ENCODE measurements at regions not wholly inside any gene's neighbourhood (a gene's known extent, or its start where the extent isn't known, plus 50 kb on each side); places are given as distances from the start of the nearest gene placed in this dataset.
"Not testable (repeated sequence)": the region's sequence is repeated elsewhere in the genome, so short reads cannot be mapped to it uniquely, and the experiment has no call there.

- DNase-seq: no peak
Observed at GRCh38 chr5:30572279-30572678, 621.2 kb upstream of the CDH6 start.

- DNase-seq: no peak
Observed at GRCh38 chr5:30561771-30562170, 631.7 kb upstream of the CDH6 start.

- no peak for DNase-seq
Observed at GRCh38 chr5:30551618-30552017, 641.9 kb upstream of the CDH6 start.

- no peak for DNase-seq
Observed at GRCh38 chr5:30548580-30549305, 644.7 kb upstream of the CDH6 start.

GRCh38 chr5:30540150-30540549 is 653.3 kb upstream of the CDH6 start:
- no peak for DNase-seq

GRCh38 chr5:30539004-30539634 is 654.4 kb upstream of the CDH6 start:
- DNase-seq: no peak

- DNase-seq: no peak
Observed at GRCh38 chr5:30525353-30525752, 668.1 kb upstream of the CDH6 start.

GRCh38 chr5:30524428-30524827 is 669.1 kb upstream of the CDH6 start:
- no peak for DNase-seq

GRCh38 chr5:30523061-30523460 is 670.4 kb upstream of the CDH6 start:
- DNase-seq: no peak

GRCh38 chr5:30505014-30505886 is 688.2 kb upstream of the CDH6 start:
- DNase-seq: no peak

- no peak for DNase-seq
Observed at GRCh38 chr5:30502277-30502676, 691.2 kb upstream of the CDH6 start.

GRCh38 chr5:30501065-30501464 is 692.4 kb upstream of the CDH6 start:
- no peak for DNase-seq

- no peak for DNase-seq
Observed at GRCh38 chr5:30500513-30500912, 693.0 kb upstream of the CDH6 start.

GRCh38 chr5:30499402-30499801 is 694.1 kb upstream of the CDH6 start:
- no peak for DNase-seq

- no peak for DNase-seq
Observed at GRCh38 chr5:30498972-30499371, 694.5 kb upstream of the CDH6 start.

- DNase-seq: not testable (repeated sequence)
Observed at GRCh38 chr5:30498509-30498908, 695.0 kb upstream of the CDH6 start.

- not testable (repeated sequence) for DNase-seq
Observed at GRCh38 chr5:30494113-30494512, 699.4 kb upstream of the CDH6 start.

GRCh38 chr5:30479104-30479503 is 714.4 kb upstream of the CDH6 start:
- DNase-seq: no peak

- DNase-seq: no peak
Observed at GRCh38 chr5:30475429-30475828, 718.1 kb upstream of the CDH6 start.

- no peak for DNase-seq
Observed at GRCh38 chr5:30469691-30470090, 723.8 kb upstream of the CDH6 start.

- DNase-seq: no peak
Observed at GRCh38 chr5:30458681-30459080, 734.8 kb upstream of the CDH6 start.

- not testable (repeated sequence) for DNase-seq
Observed at GRCh38 chr5:30455484-30455883, 738.0 kb upstream of the CDH6 start.

GRCh38 chr5:30453168-30453567 is 740.3 kb upstream of the CDH6 start:
- no peak for DNase-seq

GRCh38 chr5:30450153-30450552 is 743.3 kb upstream of the CDH6 start:
- no peak for DNase-seq
